ENCODE measurements at regions not wholly inside any gene's neighbourhood (a gene's known extent, or its start where the extent isn't known, plus 50 kb on each side); places are given as distances from the start of the nearest gene placed in this dataset.

GRCh38 chr1:201622353-201622752 is 83.4 kb downstream of the NAV1 start:
- H3K36me3 ChIP-seq (ENCODE audit: control insufficient read depth, insufficient read depth, low read length) = no peaks in the 10 kb centered on the region
- no peak overlapping the region for H3K27ac ChIP-seq (ENCODE audit: low read depth, low read length)
- no peak for DNase-seq
- H2BK5ac ChIP-seq (ENCODE audit: low read length) = no peak overlapping the region
- no peak overlapping the region for H2BK120ac ChIP-seq (ENCODE audit: low read depth, low read length)
- no peak overlapping the region for H3K18ac ChIP-seq (ENCODE audit: low read length)
- peak overlapping the region; percentile 42 for H3K56ac ChIP-seq (ENCODE audit: low read length)
- H2AK5ac ChIP-seq (ENCODE audit: low read length) = no peak overlapping the region
- H3K4ac ChIP-seq (ENCODE audit: low read depth, low read length) = no peak overlapping the region
- no CpG with 5 or more reads among the region's 4 CpGs for WGBS (ENCODE audit: extremely low coverage, insufficient coverage, low lambda C conversion rate)
- no peak overlapping the region for H3K4me3 ChIP-seq (ENCODE audit: low read length)
- H2BK15ac ChIP-seq (replicated peaks; ENCODE audit: low read depth) = no peak overlapping the region
- no peak overlapping the region for H3K9ac ChIP-seq (ENCODE audit: low read length)
- no peak overlapping the region for H3K23ac ChIP-seq (ENCODE audit: low read length)
- no peaks in the 10 kb centered on the region for H3K27me3 ChIP-seq (ENCODE audit: insufficient read depth, low read length, poor library complexity)
- H3K4me2 ChIP-seq (ENCODE audit: low read length) = no peak overlapping the region
- H4K5ac ChIP-seq (ENCODE audit: low read length) = no peak overlapping the region
- H3K4me1 ChIP-seq (ENCODE audit: control insufficient read depth, low read depth, low read length) = no peaks in the 10 kb centered on the region
- H3K79me1 ChIP-seq (ENCODE audit: low read length) = no peaks in the 10 kb centered on the region
- no peaks in the 10 kb centered on the region for H3K79me2 ChIP-seq (ENCODE audit: control insufficient read depth, insufficient read depth, low read length)
- no peak overlapping the region for H4K8ac ChIP-seq (ENCODE audit: low read depth, low read length)

- Histone ChIP-seq H3K4me1 (ENCODE audit: control insufficient read depth, low read depth, low read length) (no peaks in the 10 kb centered on the region), H2BK5ac (ENCODE audit: low read length) (no peak overlapping the region), H3K23ac (ENCODE audit: low read length) (no peak overlapping the region), H4K5ac (ENCODE audit: low read length) (no peak overlapping the region), H3K79me1 (ENCODE audit: low read length) (no peaks in the 10 kb centered on the region), H2BK120ac (ENCODE audit: low read depth, low read length) (no peak overlapping the region), H2AK5ac (ENCODE audit: low read length) (no peak overlapping the region), H2BK15ac (replicated peaks; ENCODE audit: low read depth) (no peak overlapping the region), H4K8ac (ENCODE audit: low read depth, low read length) (no peak overlapping the region), H3K36me3 (ENCODE audit: control insufficient read depth, insufficient read depth, low read length) (no peaks in the 10 kb centered on the region), H3K18ac (ENCODE audit: low read length) (no peak overlapping the region), H3K56ac (ENCODE audit: low read length) (no peak overlapping the region), H3K79me2 (ENCODE audit: control insufficient read depth, insufficient read depth, low read length) (no peaks in the 10 kb centered on the region), H3K27ac (ENCODE audit: low read depth, low read length) (no peak overlapping the region), H3K27me3 (ENCODE audit: insufficient read depth, low read length, poor library complexity) (no peaks in the 10 kb centered on the region), H3K9ac (ENCODE audit: low read length) (no peak overlapping the region), H3K4me2 (ENCODE audit: low read length) (no peak overlapping the region), H3K4ac (ENCODE audit: low read depth, low read length) (no peak overlapping the region), H3K4me3 (ENCODE audit: low read length) (no peak overlapping the region)
- DNase-seq = no peak
- WGBS (ENCODE audit: extremely low coverage, insufficient coverage, low lambda C conversion rate) = no CpG with 5 or more reads among the region's 15 CpGs
Measured at GRCh38 chr1:201622824-201623223, 83.9 kb downstream of the NAV1 start.

- H3K9ac ChIP-seq (ENCODE audit: low read length) = no peak overlapping the region
- H2BK15ac ChIP-seq (replicated peaks; ENCODE audit: low read depth) = no peak overlapping the region
- H2BK5ac ChIP-seq (ENCODE audit: low read length) = no peak overlapping the region
- no peaks in the 10 kb centered on the region for H3K36me3 ChIP-seq (ENCODE audit: control insufficient read depth, insufficient read depth, low read length)
- H3K18ac ChIP-seq (ENCODE audit: low read length) = no peak overlapping the region
- H2BK120ac ChIP-seq (ENCODE audit: low read depth, low read length) = no peak overlapping the region
- no peak overlapping the region for H4K5ac ChIP-seq (ENCODE audit: low read length)
- no peak overlapping the region for H3K23ac ChIP-seq (ENCODE audit: low read length)
- H3K79me1 ChIP-seq (ENCODE audit: low read length) = no peaks in the 10 kb centered on the region
- H2AK5ac ChIP-seq (ENCODE audit: low read length) = no peak overlapping the region
- H3K4ac ChIP-seq (ENCODE audit: low read depth, low read length) = no peak overlapping the region
- no peak overlapping the region for H3K4me3 ChIP-seq (ENCODE audit: low read length)
- no peak for DNase-seq
- H3K79me2 ChIP-seq (ENCODE audit: control insufficient read depth, insufficient read depth, low read length) = no peaks in the 10 kb centered on the region
- H3K4me1 ChIP-seq (ENCODE audit: control insufficient read depth, low read depth, low read length) = no peaks in the 10 kb centered on the region
- no peaks in the 10 kb centered on the region for H3K27me3 ChIP-seq (ENCODE audit: insufficient read depth, low read length, poor library complexity)
- no peak overlapping the region for H3K27ac ChIP-seq (ENCODE audit: low read depth, low read length)
- no CpG with 5 or more reads among the region's 4 CpGs for WGBS (ENCODE audit: extremely low coverage, insufficient coverage, low lambda C conversion rate)
- H3K4me2 ChIP-seq (ENCODE audit: low read length) = no peak overlapping the region
- no peak overlapping the region for H4K8ac ChIP-seq (ENCODE audit: low read depth, low read length)
- no peak overlapping the region for H3K56ac ChIP-seq (ENCODE audit: low read length)
Measured at GRCh38 chr1:201624741-201625225, 85.9 kb downstream of the NAV1 start.

- no CpG with 5 or more reads among the region's 3 CpGs for WGBS (ENCODE audit: extremely low coverage, insufficient coverage, low lambda C conversion rate)
- no peaks in the 10 kb centered on the region for H3K36me3 ChIP-seq (ENCODE audit: control insufficient read depth, insufficient read depth, low read length)
Measured at GRCh38 chr1:201625226-201625761, 86.4 kb downstream of the NAV1 start.

GRCh38 chr1:201625851-201626251 is 86.9 kb downstream of the NAV1 start:
- Histone ChIP-seq H4K5ac (ENCODE audit: low read length) (no peak overlapping the region), H3K18ac (ENCODE audit: low read length) (no peak overlapping the region), H3K4me1 (ENCODE audit: control insufficient read depth, low read depth, low read length) (no peaks in the 10 kb centered on the region), H3K27me3 (ENCODE audit: insufficient read depth, low read length, poor library complexity) (no peaks in the 10 kb centered on the region), H3K4ac (ENCODE audit: low read depth, low read length) (no peak overlapping the region), H4K8ac (ENCODE audit: low read depth, low read length) (no peak overlapping the region), H3K56ac (ENCODE audit: low read length) (no peak overlapping the region), H2BK5ac (ENCODE audit: low read length) (no peak overlapping the region), H3K27ac (ENCODE audit: low read depth, low read length) (no peak overlapping the region), H2AK5ac (ENCODE audit: low read length) (no peak overlapping the region), H2BK120ac (ENCODE audit: low read depth, low read length) (no peak overlapping the region), H3K23ac (ENCODE audit: low read length) (no peak overlapping the region), H3K79me2 (ENCODE audit: control insufficient read depth, insufficient read depth, low read length) (no peaks in the 10 kb centered on the region), H3K9ac (ENCODE audit: low read length) (no peak overlapping the region), H3K36me3 (ENCODE audit: control insufficient read depth, insufficient read depth, low read length) (no peaks in the 10 kb centered on the region), H2BK15ac (replicated peaks; ENCODE audit: low read depth) (no peak overlapping the region), H3K4me2 (ENCODE audit: low read length) (no peak overlapping the region), H3K4me3 (ENCODE audit: low read length) (no peak overlapping the region), H3K79me1 (ENCODE audit: low read length) (no peaks in the 10 kb centered on the region)
- no CpG with 5 or more reads among the region's 3 CpGs for whole genome bisulfite sequencing (ENCODE audit: extremely low coverage, insufficient coverage, low lambda C conversion rate)
- DNase-seq = no peak

More at GRCh38 chr1:201625226-201625761, 86.4 kb downstream of the NAV1 start:
- Histone ChIP-seq H4K8ac (ENCODE audit: low read depth, low read length) (no peak overlapping the region), H2BK15ac (replicated peaks; ENCODE audit: low read depth) (no peak overlapping the region), H2AK5ac (ENCODE audit: low read length) (no peak overlapping the region), H3K79me2 (ENCODE audit: control insufficient read depth, insufficient read depth, low read length) (no peaks in the 10 kb centered on the region), H3K27ac (ENCODE audit: low read depth, low read length) (no peak overlapping the region), H3K4me2 (ENCODE audit: low read length) (no peak overlapping the region), H3K18ac (ENCODE audit: low read length) (no peak overlapping the region), H3K4me3 (ENCODE audit: low read length) (no peak overlapping the region), H4K5ac (ENCODE audit: low read length) (no peak overlapping the region), H3K23ac (ENCODE audit: low read length) (no peak overlapping the region), H3K56ac (ENCODE audit: low read length) (no peak overlapping the region), H3K4ac (ENCODE audit: low read depth, low read length) (no peak overlapping the region), H3K9ac (ENCODE audit: low read length) (no peak overlapping the region), H2BK120ac (ENCODE audit: low read depth, low read length) (no peak overlapping the region), H3K27me3 (ENCODE audit: insufficient read depth, low read length, poor library complexity) (no peaks in the 10 kb centered on the region), H2BK5ac (ENCODE audit: low read length) (no peak overlapping the region), H3K4me1 (ENCODE audit: control insufficient read depth, low read depth, low read length) (no peaks in the 10 kb centered on the region), H3K79me1 (ENCODE audit: low read length) (no peaks in the 10 kb centered on the region)
- DNase-seq = no peak

GRCh38 chr1:201626629-201627275 is 87.8 kb downstream of the NAV1 start:
- no peak overlapping the region for H3K4me3 ChIP-seq (ENCODE audit: low read length)
- H2BK5ac ChIP-seq (ENCODE audit: low read length) = no peak overlapping the region
- no peak overlapping the region for H3K4ac ChIP-seq (ENCODE audit: low read depth, low read length)

More at GRCh38 chr1:201626629-201627275, 87.8 kb downstream of the NAV1 start:
- no peak for DNase-seq
- Histone ChIP-seq H3K18ac (ENCODE audit: low read length) (no peak overlapping the region), H3K4me2 (ENCODE audit: low read length) (no peak overlapping the region), H3K27me3 (ENCODE audit: insufficient read depth, low read length, poor library complexity) (no peaks in the 10 kb centered on the region), H2BK15ac (replicated peaks; ENCODE audit: low read depth) (no peak overlapping the region), H2BK120ac (ENCODE audit: low read depth, low read length) (no peak overlapping the region), H4K8ac (ENCODE audit: low read depth, low read length) (no peak overlapping the region), H3K27ac (ENCODE audit: low read depth, low read length) (no peak overlapping the region), H3K9ac (ENCODE audit: low read length) (no peak overlapping the region), H4K5ac (ENCODE audit: low read length) (no peak overlapping the region), H3K36me3 (ENCODE audit: control insufficient read depth, insufficient read depth, low read length) (no peaks in the 10 kb centered on the region), H3K23ac (ENCODE audit: low read length) (no peak overlapping the region), H3K56ac (ENCODE audit: low read length) (no peak overlapping the region), H2AK5ac (ENCODE audit: low read length) (no peak overlapping the region), H3K79me2 (ENCODE audit: control insufficient read depth, insufficient read depth, low read length) (no peaks in the 10 kb centered on the region), H3K4me1 (ENCODE audit: control insufficient read depth, low read depth, low read length) (no peaks in the 10 kb centered on the region), H3K79me1 (ENCODE audit: low read length) (no peaks in the 10 kb centered on the region)
- no CpG with 5 or more reads among the region's 4 CpGs for WGBS (ENCODE audit: extremely low coverage, insufficient coverage, low lambda C conversion rate)

All from mesendoderm (in vitro differentiated cells).